PC-3 (cell line): ENCODE measurements at regions not wholly inside any gene's neighbourhood (a gene's known extent, or its start where the extent isn't known, plus 50 kb on each side); places are given as distances from the start of the nearest gene placed in this dataset.

Experiments
- CTCF ChIP-seq: fragments of 300-600 bp; sonication (generic); conservative IDR thresholded peaks from 2 replicates; pipeline ENCODE4 v1.5.1; 2017; ENCODE audit warnings: antibody characterized with exemption, low read depth, mild to moderate bottlenecking, low read length
- EZH2 ChIP-seq: fragments of 300-600 bp; sonication (generic); IDR thresholded peaks from one replicate; pipeline ENCODE4 v1.6.1; 2017; ENCODE audit warnings: antibody characterized with exemption, mild to moderate bottlenecking, low read length; ENCODE audit not compliant: unreplicated experiment

GRCh38 chr9:78479441-78479840, 182.5 kb downstream of the PSAT1 start:
- TF ChIP-seq CTCF, result no peak
- TF ChIP-seq EZH2, result no peak
